Natural killer cell (primary cell): ENCODE measurements at regions not wholly inside any gene's neighbourhood (a gene's known extent, or its start where the extent isn't known, plus 50 kb on each side); places are given as distances from the start of the nearest gene placed in this dataset.

Experiments used
- ATAC-seq, 3 donors: fragments of 150-1000 bp in 2 of 3; fragments of 200-7000 bp in 1 of 3; cut with Tn5 transposase; 1 replicate in 1 of 3; 2 replicates in 2 of 3; pipeline ENCODE4 v1.10.0; 2021; ENCODE audit warnings: mild to moderate bottlenecking in 2 of 3, moderate library complexity in 2 of 3
- DNase-seq, 2 donors: peaks; one replicate each; pipeline versions ENCODE4 v3.0.0 to v3.0.0-alpha.2; 2013 to 2021; ENCODE audit warnings: mixed read lengths in 1 of 2
- H3K27ac ChIP-seq: one replicate; pipeline ENCODE4 v1.5.1; 2013; ENCODE audit warnings: mild to moderate bottlenecking, low read length
- H3K27me3 ChIP-seq: one replicate; pipeline ENCODE4 v1.6.1; 2013; ENCODE audit warnings: low read length; ENCODE audit not compliant: control insufficient read depth, insufficient read depth
- H3K36me3 ChIP-seq: one replicate; pipeline ENCODE4 v1.6.1; 2013; ENCODE audit warnings: low read length; ENCODE audit not compliant: control insufficient read depth, insufficient read depth
- H3K4me1 ChIP-seq: one replicate; pipeline ENCODE4 v1.6.1; 2013; ENCODE audit warnings: low read length; ENCODE audit not compliant: control insufficient read depth, insufficient read depth
- H3K4me3 ChIP-seq: one replicate; pipeline ENCODE4 v1.5.1; 2013; ENCODE audit warnings: low read length
- H3K9me3 ChIP-seq: one replicate; pipeline ENCODE4 v1.6.1; 2013; ENCODE audit warnings: low read length; ENCODE audit not compliant: control insufficient read depth, insufficient read depth
- H3K27ac Mint-ChIP-seq, 2 donors: one replicate each; pipeline ENCODE4 v1.8.0; 2022; ENCODE audit warnings: mild to moderate bottlenecking in 2 of 2, mixed read lengths in 2 of 2, moderate library complexity in 1 of 2
- H3K27me3 Mint-ChIP-seq, 2 donors: one replicate each; pipeline ENCODE4 v1.8.0; 2022; ENCODE audit warnings: low read depth in 2 of 2, mixed read lengths in 2 of 2
- H3K36me3 Mint-ChIP-seq: one replicate; pipeline ENCODE4 v1.8.0; 2022; ENCODE audit warnings: mixed read lengths
- H3K4me1 Mint-ChIP-seq, 2 donors: one replicate each; pipeline ENCODE4 v1.8.0; 2022; ENCODE audit warnings: mixed read lengths in 2 of 2
- H3K4me3 Mint-ChIP-seq: one replicate; pipeline ENCODE4 v1.8.0; 2022; ENCODE audit warnings: mild to moderate bottlenecking, moderate library complexity, mixed read lengths
- H3K9me3 Mint-ChIP-seq, 2 donors: one replicate each; pipeline ENCODE4 v1.8.0; 2022; ENCODE audit warnings: mixed read lengths in 2 of 2
- WGBS: methylation state at CpG from one replicate; pipeline ENCODE4 v1.1.7; 2013; ENCODE audit warnings: missing lambda C conversion rate; ENCODE audit not compliant: insufficient coverage; 5-methylcytosine and 5-hydroxymethylcytosine counted together
- intact Hi-C: fragments of 100-400 bp; cut with micrococcal nuclease; formaldehyde crosslinking; loops from one replicate; pipeline ENCODE4 v1.14.2; 2022
- TF ChIP-seq, protein P1 (sequence below): fragments of 200-600 bp; IDR thresholded peaks from one replicate; pipeline ENCODE4 v1.8.0; 2022; ENCODE audit warnings: antibody characterized with exemption

DNA sequence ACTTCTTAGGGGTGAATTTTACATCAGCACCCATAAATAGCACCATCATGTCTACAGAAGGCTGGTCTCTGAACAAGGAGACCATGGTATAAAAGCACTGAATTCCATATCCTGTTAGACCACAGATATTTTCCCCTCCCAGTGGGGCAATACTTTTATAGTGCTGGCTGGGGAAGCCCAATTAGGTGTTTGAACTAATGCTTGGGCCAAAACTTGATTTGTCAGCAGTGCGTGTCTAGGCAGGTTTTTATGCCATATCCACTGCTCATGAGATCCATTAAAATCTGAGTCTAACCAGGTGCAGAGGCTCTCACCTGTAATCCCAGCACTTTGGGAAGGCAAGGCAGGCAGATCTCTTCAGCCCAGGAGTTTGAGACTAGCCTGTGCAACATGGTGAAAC, 623.0 kb downstream of the NPHP4 start:
- Mint-ChIP-seq H3K4me3 (no peak overlapping the region), H3K36me3 (no peaks in the 10 kb centered on the region), H3K27ac (no peak overlapping the region), H3K4me1 (peaks cover 6 to 11% of the 10 kb centered on the region in 2 donors), H3K9me3 (no peaks in the 10 kb centered on the region), H3K27me3 (peaks cover 0 to 29% of the 10 kb centered on the region in 2 donors)
- 93% methylated on average over 1 of the region's 1 CpG for WGBS
- peaks cover 11% of the 10 kb centered on the region for H3K4me1 ChIP-seq
- intact Hi-C loops: no loop called here
- DNase-seq: no peak
- no peak for ATAC-seq
- no peaks in the 10 kb centered on the region for H3K36me3 ChIP-seq
- H3K4me3 ChIP-seq: no peak overlapping the region
- H3K27me3 ChIP-seq: no peaks in the 10 kb centered on the region
- TF ChIP-seq, protein P1, sequence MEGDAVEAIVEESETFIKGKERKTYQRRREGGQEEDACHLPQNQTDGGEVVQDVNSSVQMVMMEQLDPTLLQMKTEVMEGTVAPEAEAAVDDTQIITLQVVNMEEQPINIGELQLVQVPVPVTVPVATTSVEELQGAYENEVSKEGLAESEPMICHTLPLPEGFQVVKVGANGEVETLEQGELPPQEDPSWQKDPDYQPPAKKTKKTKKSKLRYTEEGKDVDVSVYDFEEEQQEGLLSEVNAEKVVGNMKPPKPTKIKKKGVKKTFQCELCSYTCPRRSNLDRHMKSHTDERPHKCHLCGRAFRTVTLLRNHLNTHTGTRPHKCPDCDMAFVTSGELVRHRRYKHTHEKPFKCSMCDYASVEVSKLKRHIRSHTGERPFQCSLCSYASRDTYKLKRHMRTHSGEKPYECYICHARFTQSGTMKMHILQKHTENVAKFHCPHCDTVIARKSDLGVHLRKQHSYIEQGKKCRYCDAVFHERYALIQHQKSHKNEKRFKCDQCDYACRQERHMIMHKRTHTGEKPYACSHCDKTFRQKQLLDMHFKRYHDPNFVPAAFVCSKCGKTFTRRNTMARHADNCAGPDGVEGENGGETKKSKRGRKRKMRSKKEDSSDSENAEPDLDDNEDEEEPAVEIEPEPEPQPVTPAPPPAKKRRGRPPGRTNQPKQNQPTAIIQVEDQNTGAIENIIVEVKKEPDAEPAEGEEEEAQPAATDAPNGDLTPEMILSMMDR: no peak
- H3K27ac ChIP-seq: no peak overlapping the region
- peaks cover 5% of the 10 kb centered on the region for H3K9me3 ChIP-seq

DNA sequence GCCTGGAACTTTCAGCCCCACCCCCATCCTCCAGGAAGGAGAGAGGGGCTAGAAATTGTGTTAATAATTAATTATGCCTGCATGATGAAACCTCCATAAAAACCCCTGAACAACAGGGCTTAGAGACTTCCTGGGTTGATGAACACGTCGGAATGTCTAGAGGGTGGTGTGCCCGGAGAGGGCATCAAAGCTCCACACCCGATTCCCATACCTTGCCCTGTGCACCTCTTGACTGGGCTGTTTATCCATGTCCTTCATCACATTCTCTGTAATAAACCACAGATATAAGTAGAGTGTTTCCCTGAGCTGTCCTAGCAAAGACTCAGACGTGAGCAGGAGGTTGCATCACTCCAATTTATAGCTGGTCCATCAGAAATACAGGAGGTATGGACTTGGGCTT, 624.0 kb downstream of the NPHP4 start:
- no peak for DNase-seq
- Mint-ChIP-seq H3K4me1 (peaks cover 6 to 11% of the 10 kb centered on the region in 2 donors), H3K9me3 (no peaks in the 10 kb centered on the region), H3K4me3 (no peak overlapping the region), H3K27ac (no peak overlapping the region), H3K27me3 (peaks cover 0 to 31% of the 10 kb centered on the region in 2 donors), H3K36me3 (no peaks in the 10 kb centered on the region)
- intact Hi-C loops: no loop called here
- H3K4me1 ChIP-seq: peaks cover 11% of the 10 kb centered on the region
- H3K36me3 ChIP-seq: no peaks in the 10 kb centered on the region
- H3K27ac ChIP-seq: no peak overlapping the region
- no peaks in the 10 kb centered on the region for H3K27me3 ChIP-seq
- H3K4me3 ChIP-seq: no peak overlapping the region
- peaks cover 1% of the 10 kb centered on the region for H3K9me3 ChIP-seq
- WGBS: 81% methylated on average over 3 of the region's 5 CpGs
- no peak for ATAC-seq
- TF ChIP-seq, protein P1: no peak

DNA sequence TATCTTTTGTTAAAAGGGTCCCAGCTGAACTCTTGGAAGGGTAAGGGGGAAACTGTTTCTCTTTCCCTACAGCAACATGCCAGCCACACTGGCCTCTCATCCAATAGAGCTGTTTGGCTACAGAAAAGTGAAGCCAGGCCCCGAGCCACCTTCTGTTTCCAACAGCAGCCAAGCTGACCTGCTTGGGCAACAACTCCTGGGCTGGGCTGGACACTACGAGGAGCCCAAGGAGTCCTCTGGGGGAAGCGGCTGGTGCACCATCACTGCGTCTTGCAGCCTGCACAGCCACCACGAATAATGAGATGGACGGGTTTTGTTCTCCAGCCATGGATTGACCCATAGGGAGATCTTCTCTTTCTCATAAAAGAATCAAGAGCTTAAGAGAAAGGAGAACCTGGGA, 624.9 kb downstream of the NPHP4 start:
- H3K4me1 ChIP-seq: peaks cover 11% of the 10 kb centered on the region
- Mint-ChIP-seq H3K4me3 (no peak overlapping the region), H3K36me3 (no peaks in the 10 kb centered on the region), H3K9me3 (no peaks in the 10 kb centered on the region), H3K4me1 (peaks cover 6 to 11% of the 10 kb centered on the region in 2 donors), H3K27me3 (peaks cover 0 to 31% of the 10 kb centered on the region in 2 donors), H3K27ac (no peak overlapping the region)
- 86% methylated on average over 6 of the region's 6 CpGs for WGBS
- no peak for ATAC-seq
- TF ChIP-seq, protein P1: no peak
- no peaks in the 10 kb centered on the region for H3K27me3 ChIP-seq
- H3K36me3 ChIP-seq: no peaks in the 10 kb centered on the region
- H3K27ac ChIP-seq: no peak overlapping the region
- H3K4me3 ChIP-seq: no peak overlapping the region
- intact Hi-C loops: no loop called here
- DNase-seq: no peak
- H3K9me3 ChIP-seq: no peaks in the 10 kb centered on the region

DNA sequence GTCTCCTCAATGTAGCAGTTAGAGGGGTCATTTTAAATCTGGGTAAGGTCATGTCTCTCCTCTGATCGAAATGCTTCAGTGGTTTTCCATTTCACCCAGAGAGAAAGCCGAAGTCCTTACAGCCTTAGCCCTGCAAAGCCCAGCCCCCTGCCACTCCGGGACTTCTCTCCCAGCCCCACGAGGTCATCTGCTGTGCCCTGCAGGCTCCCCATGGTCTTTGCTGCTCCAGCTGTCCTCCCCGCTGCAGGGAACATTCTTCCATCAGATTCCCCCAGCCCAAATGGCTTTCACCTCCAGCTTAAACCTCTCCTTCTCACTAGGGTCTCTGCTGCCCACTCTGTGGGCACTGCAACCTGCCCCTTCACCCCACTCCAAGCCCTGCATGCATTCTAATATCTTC, 626.5 kb downstream of the NPHP4 start:
- H3K27ac Mint-ChIP-seq: no peak overlapping the region
- no peak for ATAC-seq

More for the DNA sequence above, 626.5 kb downstream of the NPHP4 start:
- Mint-ChIP-seq H3K36me3 (no peaks in the 10 kb centered on the region), H3K27me3 (peaks cover 0 to 21% of the 10 kb centered on the region in 2 donors), H3K9me3 (no peaks in the 10 kb centered on the region), H3K4me3 (no peak overlapping the region), H3K4me1 (peaks cover 6 to 8% of the 10 kb centered on the region in 2 donors)
- H3K9me3 ChIP-seq: no peaks in the 10 kb centered on the region
- intact Hi-C loops: no loop called here
- no peaks in the 10 kb centered on the region for H3K36me3 ChIP-seq
- no peak overlapping the region for H3K27ac ChIP-seq
- no peak overlapping the region for H3K4me3 ChIP-seq
- no peak for DNase-seq
- WGBS: 69% methylated on average over 5 of the region's 5 CpGs
- no peaks in the 10 kb centered on the region for H3K27me3 ChIP-seq
- H3K4me1 ChIP-seq: peaks cover 10% of the 10 kb centered on the region
- TF ChIP-seq, protein P1: no peak
